ENCODE measurements at regions not wholly inside any gene's neighbourhood (a gene's known extent, or its start where the extent isn't known, plus 50 kb on each side); places are given as distances from the start of the nearest gene placed in this dataset.
A peak's percentile ranks its signal among the peaks of the same experiment; 100 is the strongest.

- no peak overlapping the region for H3K4me2 ChIP-seq
- ChIA-PET POLR2A (ENCODE audit: unreplicated experiment) (no interaction called here), CTCF (no interaction called here)
- H3K9me3 ChIP-seq (ENCODE audit: insufficient read depth, low read depth): no peaks in the 10 kb centered on the region
- H3K27ac ChIP-seq: no peak overlapping the region
- H4K20me1 ChIP-seq (ENCODE audit: insufficient read depth): no peaks in the 10 kb centered on the region
- intact Hi-C loops (cut with micrococcal nuclease; ENCODE audit: unreplicated experiment): no loop called here
- DNase-seq: peak in 1 of 2 experiments; percentile 25
- no peaks in the 10 kb centered on the region for H3K4me1 ChIP-seq (replicated peaks; ENCODE audit: insufficient read depth)
- H3F3A ChIP-seq (ENCODE audit: insufficient read depth, low read depth): no peaks in the 10 kb centered on the region
- no peak for TF ChIP-seq EZH2 (IDR thresholded peaks at IDR 0.05; ENCODE audit: low read depth)
- TF ChIP-seq, protein P1, sequence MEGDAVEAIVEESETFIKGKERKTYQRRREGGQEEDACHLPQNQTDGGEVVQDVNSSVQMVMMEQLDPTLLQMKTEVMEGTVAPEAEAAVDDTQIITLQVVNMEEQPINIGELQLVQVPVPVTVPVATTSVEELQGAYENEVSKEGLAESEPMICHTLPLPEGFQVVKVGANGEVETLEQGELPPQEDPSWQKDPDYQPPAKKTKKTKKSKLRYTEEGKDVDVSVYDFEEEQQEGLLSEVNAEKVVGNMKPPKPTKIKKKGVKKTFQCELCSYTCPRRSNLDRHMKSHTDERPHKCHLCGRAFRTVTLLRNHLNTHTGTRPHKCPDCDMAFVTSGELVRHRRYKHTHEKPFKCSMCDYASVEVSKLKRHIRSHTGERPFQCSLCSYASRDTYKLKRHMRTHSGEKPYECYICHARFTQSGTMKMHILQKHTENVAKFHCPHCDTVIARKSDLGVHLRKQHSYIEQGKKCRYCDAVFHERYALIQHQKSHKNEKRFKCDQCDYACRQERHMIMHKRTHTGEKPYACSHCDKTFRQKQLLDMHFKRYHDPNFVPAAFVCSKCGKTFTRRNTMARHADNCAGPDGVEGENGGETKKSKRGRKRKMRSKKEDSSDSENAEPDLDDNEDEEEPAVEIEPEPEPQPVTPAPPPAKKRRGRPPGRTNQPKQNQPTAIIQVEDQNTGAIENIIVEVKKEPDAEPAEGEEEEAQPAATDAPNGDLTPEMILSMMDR (conservative IDR thresholded peaks at IDR 0.05): no peak
- H3K79me2 ChIP-seq (ENCODE audit: low read depth): no peaks in the 10 kb centered on the region
- no peaks in the 10 kb centered on the region for H3K9me2 ChIP-seq (ENCODE audit: insufficient read depth)
- no peak overlapping the region for H2AFZ ChIP-seq
- peaks cover 23% of the 10 kb centered on the region; the same call in 1 of the 2 replicates for H3K27me3 ChIP-seq (ENCODE audit: insufficient read depth, low read depth)
- BruUV-seq (replicated peaks): no TSS peak
- H3K4me3 ChIP-seq: no peak overlapping the region
- no peaks in the 10 kb centered on the region for H3K36me3 ChIP-seq (ENCODE audit: low read depth)
Observed at GRCh38 chr10:78150756-78151155, 117.1 kb downstream of the RPS24 start.

DNA sequence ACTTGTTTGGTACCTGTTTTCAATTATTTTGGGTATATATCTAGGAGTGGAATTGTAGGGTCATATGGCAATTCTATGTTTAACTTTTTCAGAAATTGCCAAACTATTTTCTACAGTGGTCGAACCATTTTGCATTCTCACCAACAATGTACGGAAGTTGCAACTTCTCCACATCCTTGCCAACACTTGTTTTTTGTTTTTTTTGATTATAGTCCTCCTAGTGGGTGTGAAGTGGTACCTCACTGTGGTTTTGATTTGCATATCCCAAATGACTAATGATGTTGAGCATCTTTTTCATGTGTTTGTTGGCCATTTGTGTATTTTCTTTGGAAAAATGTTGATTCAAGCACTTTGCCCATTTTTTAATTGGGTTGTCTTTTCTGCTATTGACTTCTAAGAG, 122.1 kb downstream of the RPS24 start:
- no peak overlapping the region for H3K27ac ChIP-seq
- H3K4me2 ChIP-seq: no peak overlapping the region
- H3K4me1 ChIP-seq (replicated peaks; ENCODE audit: insufficient read depth): no peaks in the 10 kb centered on the region
- BruUV-seq (replicated peaks): no TSS peak
- POLR2A ChIA-PET (ENCODE audit: unreplicated experiment): no interaction called here
- intact Hi-C loops (cut with micrococcal nuclease; ENCODE audit: unreplicated experiment): no loop called here
- TF ChIP-seq, protein P1 (conservative IDR thresholded peaks at IDR 0.05): peak; percentile 31; the same call in 1 of the 2 replicates
- no peak for TF ChIP-seq EZH2 (IDR thresholded peaks at IDR 0.05; ENCODE audit: low read depth)
- no peak overlapping the region for H3K4me3 ChIP-seq
- H3F3A ChIP-seq (ENCODE audit: insufficient read depth, low read depth): no peaks in the 10 kb centered on the region
- H3K27me3 ChIP-seq (ENCODE audit: insufficient read depth, low read depth): peaks cover 13% of the 10 kb centered on the region; the same call in 1 of the 2 replicates
- H3K9me2 ChIP-seq (ENCODE audit: insufficient read depth): no peaks in the 10 kb centered on the region
- H2AFZ ChIP-seq: no peak overlapping the region
- no peaks in the 10 kb centered on the region for H3K36me3 ChIP-seq (ENCODE audit: low read depth)
- CTCF ChIA-PET: no interaction called here
- no peaks in the 10 kb centered on the region for H4K20me1 ChIP-seq (ENCODE audit: insufficient read depth)
- H3K79me2 ChIP-seq (ENCODE audit: low read depth): no peaks in the 10 kb centered on the region
- H3K9me3 ChIP-seq (ENCODE audit: insufficient read depth, low read depth): no peaks in the 10 kb centered on the region
- DNase-seq: peak in 1 of 2 experiments; percentile 32

- Histone ChIP-seq H4K20me1 (ENCODE audit: insufficient read depth) (no peaks in the 10 kb centered on the region), H3K27ac (no peak overlapping the region), H3K4me1 (replicated peaks; ENCODE audit: insufficient read depth) (no peaks in the 10 kb centered on the region), H3K79me2 (ENCODE audit: low read depth) (no peaks in the 10 kb centered on the region), H3K9me3 (ENCODE audit: insufficient read depth, low read depth) (no peaks in the 10 kb centered on the region), H3K4me3 (no peak overlapping the region), H3K36me3 (ENCODE audit: low read depth) (no peaks in the 10 kb centered on the region), H2AFZ (no peak overlapping the region), H3K9me2 (ENCODE audit: insufficient read depth) (no peaks in the 10 kb centered on the region), H3K27me3 (ENCODE audit: insufficient read depth, low read depth) (peaks cover 30% of the 10 kb centered on the region; the same call in 1 of the 2 replicates), H3K4me2 (no peak overlapping the region), H3F3A (ENCODE audit: insufficient read depth, low read depth) (no peaks in the 10 kb centered on the region)
- DNase-seq: no peak
- BruUV-seq (replicated peaks): no TSS peak
- TF ChIP-seq EZH2 (IDR thresholded peaks at IDR 0.05; ENCODE audit: low read depth): no peak
- TF ChIP-seq, protein P1 (conservative IDR thresholded peaks at IDR 0.05): no peak
- POLR2A ChIA-PET (ENCODE audit: unreplicated experiment): no interaction called here
- intact Hi-C loops (cut with micrococcal nuclease; ENCODE audit: unreplicated experiment): no loop called here
- CTCF ChIA-PET: interaction anchor here (0.6 kb wide), 1 partner anchor 100 kb away, joined by 5 read pairs; no protein-coding TSS in a partner anchor
Observed at GRCh38 chr10:78160591-78160990, 126.9 kb downstream of the RPS24 start.

Measured in PC-9 (cell line).